22Rv1 (cell line): ENCODE measurements at regions not wholly inside any gene's neighbourhood (a gene's known extent, or its start where the extent isn't known, plus 50 kb on each side); places are given as distances from the start of the nearest gene placed in this dataset.

ENCODE experiments used
- ZFX ChIP-seq: fragments of 450-650 bp; IDR thresholded peaks from 2 replicates; pipeline ENCODE4 v1.6.1; 2017; ENCODE audit warnings: antibody characterized with exemption, borderline replicate concordance
- TF ChIP-seq, protein P1 (sequence below): fragments of 450-650 bp; IDR thresholded peaks from 2 replicates; pipeline ENCODE4 v1.5.1; 2017; ENCODE audit warnings: mild to moderate bottlenecking

DNA sequence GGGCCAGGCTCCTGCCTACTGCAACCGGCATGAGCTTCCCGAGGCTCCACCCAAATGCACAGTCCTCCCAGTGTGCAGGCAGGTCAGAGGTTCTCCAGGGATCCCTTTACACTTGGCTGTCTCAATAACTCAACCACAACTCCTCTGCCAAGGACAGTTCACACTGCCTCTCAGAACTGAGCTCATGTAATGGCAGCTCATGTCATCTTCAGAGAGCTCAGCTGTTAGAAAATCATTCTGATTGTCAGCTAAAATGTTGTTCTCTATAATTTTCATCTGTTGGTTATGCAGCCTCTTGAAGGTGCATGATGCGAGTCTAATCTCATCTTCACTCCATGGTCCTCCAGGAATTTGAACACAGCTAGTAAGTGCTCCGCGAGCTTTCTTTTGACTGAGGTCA is 76.7 kb downstream of the SST start:
- TF ChIP-seq, protein P1, sequence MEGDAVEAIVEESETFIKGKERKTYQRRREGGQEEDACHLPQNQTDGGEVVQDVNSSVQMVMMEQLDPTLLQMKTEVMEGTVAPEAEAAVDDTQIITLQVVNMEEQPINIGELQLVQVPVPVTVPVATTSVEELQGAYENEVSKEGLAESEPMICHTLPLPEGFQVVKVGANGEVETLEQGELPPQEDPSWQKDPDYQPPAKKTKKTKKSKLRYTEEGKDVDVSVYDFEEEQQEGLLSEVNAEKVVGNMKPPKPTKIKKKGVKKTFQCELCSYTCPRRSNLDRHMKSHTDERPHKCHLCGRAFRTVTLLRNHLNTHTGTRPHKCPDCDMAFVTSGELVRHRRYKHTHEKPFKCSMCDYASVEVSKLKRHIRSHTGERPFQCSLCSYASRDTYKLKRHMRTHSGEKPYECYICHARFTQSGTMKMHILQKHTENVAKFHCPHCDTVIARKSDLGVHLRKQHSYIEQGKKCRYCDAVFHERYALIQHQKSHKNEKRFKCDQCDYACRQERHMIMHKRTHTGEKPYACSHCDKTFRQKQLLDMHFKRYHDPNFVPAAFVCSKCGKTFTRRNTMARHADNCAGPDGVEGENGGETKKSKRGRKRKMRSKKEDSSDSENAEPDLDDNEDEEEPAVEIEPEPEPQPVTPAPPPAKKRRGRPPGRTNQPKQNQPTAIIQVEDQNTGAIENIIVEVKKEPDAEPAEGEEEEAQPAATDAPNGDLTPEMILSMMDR = no peak
- TF ChIP-seq ZFX = no peak
